ENCODE measurements at regions not wholly inside any gene's neighbourhood (a gene's known extent, or its start where the extent isn't known, plus 50 kb on each side); places are given as distances from the start of the nearest gene placed in this dataset.

DNA sequence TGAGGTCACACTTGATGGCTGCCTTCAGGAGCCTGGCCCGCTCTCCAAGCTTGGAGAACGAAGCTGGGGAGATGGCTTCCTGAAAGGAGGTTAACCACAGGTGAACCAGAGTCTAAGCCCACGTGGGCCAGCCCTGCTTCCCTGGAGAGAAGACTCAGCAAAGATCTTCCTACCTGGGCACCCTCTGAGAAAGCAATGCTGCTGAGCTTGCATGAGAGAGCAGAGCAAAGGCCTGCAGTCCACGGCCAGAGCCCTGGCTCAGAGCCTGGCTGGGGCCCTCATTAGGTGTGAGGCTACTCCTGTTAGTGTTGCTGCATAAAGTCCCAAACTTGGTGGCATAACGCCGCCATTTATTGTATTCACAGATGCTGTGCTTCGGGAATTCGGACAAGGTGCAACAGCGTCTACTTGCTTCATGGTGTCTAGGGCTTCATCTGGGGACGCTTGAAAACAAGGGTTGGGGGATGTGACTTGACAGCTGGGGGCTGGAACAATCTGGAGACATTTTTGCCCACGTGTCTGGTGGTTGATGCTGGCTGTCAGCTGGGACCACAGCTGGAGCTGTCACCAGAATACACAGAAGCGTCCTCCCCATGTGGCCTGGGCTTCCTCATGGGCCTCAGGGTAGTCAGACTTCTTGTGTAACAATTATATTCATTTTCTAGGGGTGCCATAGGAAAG lies 87.9 kb upstream of the MEF2A start:
- TF ChIP-seq POLR2A (IDR thresholded peaks at IDR 0.05) (no peak), CTCF (IDR thresholded peaks at IDR 0.05) (no peak), POLR2AphosphoS5 (IDR thresholded peaks at IDR 0.05) (no peak)
